Kidney (tissue), 13 donors: ENCODE measurements at regions not wholly inside any gene's neighbourhood (a gene's known extent, or its start where the extent isn't known, plus 50 kb on each side); places are given as distances from the start of the nearest gene placed in this dataset.

ENCODE experiments used
- DNase-seq, 5 donors: peaks; one replicate each; pipeline ENCODE4 v3.0.0-alpha.2; 2013 to 2020
- FAIRE-seq: peaks from 2 replicates; lab custom pipeline; 2012; peaks lifted over from hg19 to GRCh38; lab: Jason Lieb, UNC
- H3K27ac ChIP-seq, 2 donors: one replicate each; pipeline ENCODE4 v1.7.0; 2013; ENCODE audit warnings: low read depth in 2 of 2, low read length in 2 of 2, inconsistent platforms in 1 of 2
- H3K27me3 ChIP-seq: one replicate; pipeline ENCODE4 v1.7.1; 2013; ENCODE audit warnings: low read length, inconsistent platforms; ENCODE audit not compliant: control insufficient read depth, insufficient read depth
- H3K36me3 ChIP-seq, 3 donors: one replicate each; pipeline versions ENCODE4 v1.7.0 to v1.7.1; 2013; ENCODE audit warnings: low read length in 3 of 3, control low read depth in 1 of 3, inconsistent platforms in 1 of 3; ENCODE audit not compliant: insufficient read depth in 3 of 3, control insufficient read depth in 2 of 3
- H3K4me1 ChIP-seq, 3 donors: one replicate each; pipeline versions ENCODE4 v1.7.0 to v1.7.1; 2013; ENCODE audit warnings: low read length in 3 of 3, inconsistent platforms in 1 of 3, low read depth in 1 of 3; ENCODE audit not compliant: control insufficient read depth in 2 of 3, insufficient read depth in 2 of 3
- H3K4me3 ChIP-seq, 3 donors: one replicate each; pipeline versions ENCODE4 v1.7.0 to v1.8.1; 2013; ENCODE audit warnings: low read length in 3 of 3, control low read depth in 1 of 3, inconsistent platforms in 1 of 3
- H3K9ac ChIP-seq, 3 donors: one replicate each; pipeline versions ENCODE4 v1.7.0 to v1.7.1; 2013; ENCODE audit warnings: low read length in 3 of 3, control low read depth in 1 of 3, inconsistent platforms in 1 of 3
- H3K9me3 ChIP-seq, 3 donors: one replicate each; pipeline versions ENCODE4 v1.7.0 to v1.7.1; 2013; ENCODE audit warnings: low read length in 3 of 3, control low read depth in 1 of 3, inconsistent platforms in 1 of 3; ENCODE audit not compliant: control insufficient read depth in 2 of 3, insufficient read depth in 1 of 3
- intact Hi-C: fragments of 100-400 bp; cut with DNase I; formaldehyde crosslinking; loops from one replicate; pipeline ENCODE4 v1.11.1; 2022
- TF ChIP-seq, protein P1 (sequence below): IDR thresholded peaks from 3 replicates; pipeline ENCODE4 v1.5.1; 2012; ENCODE audit warnings: mild to moderate bottlenecking, moderate library complexity, borderline replicate concordance; ENCODE audit not compliant: insufficient read depth; ENCODE audit errors: extremely low read depth
- donor health status: control.
- donor health status: control.
- donor health status: control.
- donor health status: control.
- donor health status: control.
- donor health status: DM: yes; HTN: yes; CAD: no.
- donor health status: Normal renal cell carcinoma (clear cell type).

DNA sequence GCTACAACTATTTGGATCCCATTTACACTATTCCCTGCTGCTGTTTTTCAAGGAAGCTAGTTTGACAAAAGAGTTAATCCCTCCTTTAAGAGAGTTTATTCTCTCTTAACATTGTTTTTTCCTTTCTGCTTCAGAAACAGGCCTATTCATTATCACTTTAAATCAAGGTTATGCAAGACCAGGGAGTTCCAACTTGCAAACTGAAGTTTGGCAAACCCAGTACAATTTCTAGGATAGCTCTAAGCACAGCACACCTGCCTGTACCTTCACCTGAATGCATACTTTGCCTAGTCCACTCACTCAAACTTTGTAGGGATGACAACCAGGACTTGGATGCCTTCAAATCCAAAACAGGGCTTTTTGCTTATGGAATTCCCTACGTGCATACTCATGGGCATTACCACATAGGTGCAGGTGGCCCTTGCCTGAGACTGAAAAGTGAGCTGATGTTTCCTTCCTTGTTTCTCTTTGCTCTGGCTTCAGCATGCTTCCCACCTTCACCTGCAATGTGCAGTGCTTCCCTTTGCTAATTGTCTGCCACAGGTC is 193.8 kb upstream of the MMADHC start:
- no peak for DNase-seq
- intact Hi-C loops: no loop called here
- no peak overlapping the region for H3K27ac ChIP-seq
- no peak for FAIRE-seq
- no peaks in the 10 kb centered on the region for H3K4me1 ChIP-seq
- H3K4me3 ChIP-seq: no peak overlapping the region
- peaks cover 0 to 3% (median 0%) of the 10 kb centered on the region in 3 donors for H3K9me3 ChIP-seq
- no peaks in the 10 kb centered on the region for H3K27me3 ChIP-seq
- no peak overlapping the region for H3K9ac ChIP-seq
- no peaks in the 10 kb centered on the region for H3K36me3 ChIP-seq
- TF ChIP-seq, protein P1, sequence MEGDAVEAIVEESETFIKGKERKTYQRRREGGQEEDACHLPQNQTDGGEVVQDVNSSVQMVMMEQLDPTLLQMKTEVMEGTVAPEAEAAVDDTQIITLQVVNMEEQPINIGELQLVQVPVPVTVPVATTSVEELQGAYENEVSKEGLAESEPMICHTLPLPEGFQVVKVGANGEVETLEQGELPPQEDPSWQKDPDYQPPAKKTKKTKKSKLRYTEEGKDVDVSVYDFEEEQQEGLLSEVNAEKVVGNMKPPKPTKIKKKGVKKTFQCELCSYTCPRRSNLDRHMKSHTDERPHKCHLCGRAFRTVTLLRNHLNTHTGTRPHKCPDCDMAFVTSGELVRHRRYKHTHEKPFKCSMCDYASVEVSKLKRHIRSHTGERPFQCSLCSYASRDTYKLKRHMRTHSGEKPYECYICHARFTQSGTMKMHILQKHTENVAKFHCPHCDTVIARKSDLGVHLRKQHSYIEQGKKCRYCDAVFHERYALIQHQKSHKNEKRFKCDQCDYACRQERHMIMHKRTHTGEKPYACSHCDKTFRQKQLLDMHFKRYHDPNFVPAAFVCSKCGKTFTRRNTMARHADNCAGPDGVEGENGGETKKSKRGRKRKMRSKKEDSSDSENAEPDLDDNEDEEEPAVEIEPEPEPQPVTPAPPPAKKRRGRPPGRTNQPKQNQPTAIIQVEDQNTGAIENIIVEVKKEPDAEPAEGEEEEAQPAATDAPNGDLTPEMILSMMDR: no peak

DNA sequence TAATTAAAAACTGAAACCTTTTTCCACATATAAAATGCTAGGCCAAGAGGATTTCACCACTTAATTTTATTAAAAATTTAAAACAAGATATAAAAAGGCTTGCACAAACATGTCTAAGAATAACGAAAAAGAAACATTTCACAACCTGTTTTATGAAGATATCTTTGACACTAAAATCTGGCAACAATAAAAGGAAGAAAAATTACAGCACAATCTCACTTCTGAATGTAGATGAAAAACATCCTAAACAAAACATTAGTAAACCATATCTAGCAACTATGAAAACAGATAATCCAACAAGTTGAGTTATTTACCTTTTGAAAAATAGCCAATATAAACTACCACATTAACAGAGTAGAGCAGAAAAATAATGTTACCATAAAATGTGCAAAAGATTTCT is 185.4 kb upstream of the MMADHC start:
- Histone ChIP-seq H3K9ac (no peak overlapping the region), H3K9me3 (no peaks in the 10 kb centered on the region), H3K4me1 (no peaks in the 10 kb centered on the region), H3K27me3 (no peaks in the 10 kb centered on the region), H3K36me3 (no peaks in the 10 kb centered on the region), H3K27ac (no peak overlapping the region), H3K4me3 (no peak overlapping the region)
- TF ChIP-seq, protein P1: no peak
- DNase-seq: no peak
- intact Hi-C loops: no loop called here
- FAIRE-seq: peak; percentile 11

DNA sequence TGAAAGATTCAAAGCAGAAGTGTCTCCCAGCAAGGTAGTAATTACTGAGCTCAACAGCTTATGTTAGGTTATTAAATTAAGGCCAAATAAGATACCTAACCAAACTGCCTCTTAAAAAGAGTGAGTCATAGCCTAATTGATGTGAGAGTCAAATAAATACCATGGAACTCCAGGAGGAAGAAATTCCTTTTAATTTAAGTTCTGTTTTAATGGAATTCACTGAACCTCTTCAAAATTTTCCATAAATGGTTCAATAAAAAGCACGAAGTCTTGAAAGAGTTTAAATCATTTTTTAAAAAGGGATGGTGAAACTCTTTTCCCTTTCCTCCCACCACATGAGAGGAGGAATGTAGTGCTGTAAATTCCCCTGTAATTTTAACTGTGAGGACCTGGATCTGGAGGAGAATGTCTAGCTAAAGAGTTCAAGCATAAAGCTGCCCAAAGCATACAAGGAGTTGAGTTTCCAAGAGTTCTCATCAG is 180.8 kb upstream of the MMADHC start:
- Histone ChIP-seq H3K36me3 (no peaks in the 10 kb centered on the region), H3K4me1 (no peaks in the 10 kb centered on the region), H3K9ac (no peak overlapping the region), H3K27me3 (no peaks in the 10 kb centered on the region), H3K9me3 (no peaks in the 10 kb centered on the region), H3K27ac (no peak overlapping the region), H3K4me3 (no peak overlapping the region)
- DNase-seq (peak in 2 of 5 donors; percentile 15 to 19), FAIRE-seq (no peak)
- TF ChIP-seq, protein P1: no peak
- intact Hi-C loops: no loop called here

- DNase-seq (no peak), FAIRE-seq (no peak)
- Histone ChIP-seq H3K9me3 (no peaks in the 10 kb centered on the region), H3K9ac (no peak overlapping the region), H3K27ac (no peak overlapping the region), H3K27me3 (no peaks in the 10 kb centered on the region), H3K36me3 (no peaks in the 10 kb centered on the region), H3K4me3 (no peak overlapping the region), H3K4me1 (no peaks in the 10 kb centered on the region)
- TF ChIP-seq, protein P1: no peak
- intact Hi-C loops: no loop called here
Measured at GRCh38 chr2:149767516-149767974, 180.0 kb upstream of the MMADHC start.
